Panc1 (cell line): ENCODE measurements at regions not wholly inside any gene's neighbourhood (a gene's known extent, or its start where the extent isn't known, plus 50 kb on each side); places are given as distances from the start of the nearest gene placed in this dataset.

Experiments used
- ATAC-seq: fragments of 200-7000 bp; cut with Tn5 transposase; 2 replicates; pipeline ENCODE4 v1.9.1; 2020; ENCODE audit warnings: mild to moderate bottlenecking, moderate library complexity
- BruUV-seq: library from RNA; stranded (reverse); fragments of 400-500 nt; replicated peaks from 2 replicates; lab custom pipeline; 2021; lab: Mats Ljungman, UMichigan
- CTCF ChIA-PET: fragments of 300-600 bp; sonication (Branson Sonifier 250); formaldehyde crosslinking; loops from one replicate; lab custom pipeline; 2022; ENCODE audit warnings: antibody characterized with exemption; lab: Charles Lee
- POLR2A ChIA-PET: fragments of 300-600 bp; sonication (Branson Sonifier 250); formaldehyde crosslinking; loops from one replicate; lab custom pipeline; 2022; ENCODE audit warnings: antibody characterized with exemption; lab: Charles Lee
- DNase-seq: peaks from one replicate; pipeline ENCODE4 v3.0.0-alpha.2; 2010; ENCODE audit warnings: low read depth, low spot score
- H3K27ac ChIP-seq: 2 replicates; pipeline ENCODE4 v1.5.1; 2011; ENCODE audit warnings: mild to moderate bottlenecking, low read length, inconsistent platforms
- H3K27me3 ChIP-seq: fragments of 200-500 bp; sonication (Bioruptor generic); 2 replicates; pipeline ENCODE4 v1.6.0; 2014; ENCODE audit warnings: low read length, inconsistent platforms; ENCODE audit not compliant: control insufficient read depth, insufficient read depth
- H3K36me3 ChIP-seq: fragments of 200-500 bp; sonication (Bioruptor generic); 2 replicates; pipeline ENCODE4 v1.5.1; 2014; ENCODE audit warnings: inconsistent platforms, mild to moderate bottlenecking, low read length, moderate library complexity; ENCODE audit not compliant: control insufficient read depth, insufficient read depth
- H3K4me1 ChIP-seq: 2 replicates; pipeline ENCODE4 v1.5.1; 2011; ENCODE audit warnings: inconsistent platforms, mild to moderate bottlenecking, low read length, moderate library complexity; ENCODE audit not compliant: control insufficient read depth, insufficient read depth
- H3K4me3 ChIP-seq, 2 experiments: 2 replicates each; pipeline ENCODE4 v1.5.1; 2011 to 2012; ENCODE audit warnings: low read depth in 2 of 2, low read length in 2 of 2, mild to moderate bottlenecking in 2 of 2, inconsistent platforms in 1 of 2, moderate library complexity in 1 of 2
- H3K9me3 ChIP-seq: fragments of 200-500 bp; sonication (Bioruptor generic); 2 replicates; pipeline ENCODE4 v1.5.1; 2014; ENCODE audit warnings: low read depth, mild to moderate bottlenecking, inconsistent platforms, low read length, moderate library complexity; ENCODE audit not compliant: control insufficient read depth, insufficient read depth
- CTCF ChIP-seq: fragments of 450-650 bp; IDR thresholded peaks from 2 replicates; pipeline ENCODE4 v1.5.1; 2017; ENCODE audit warnings: mild to moderate bottlenecking
- POLR2AphosphoS5 ChIP-seq: IDR thresholded peaks from 2 replicates; pipeline ENCODE4 v1.6.1; 2012; ENCODE audit warnings: mild to moderate bottlenecking, low read depth, low read length, moderate library complexity
- REST ChIP-seq, 2 experiments: IDR thresholded peaks; 2 replicates each; pipeline ENCODE4 v1.6.1; 2011 to 2012; ENCODE audit warnings: low read depth in 2 of 2, control low read depth in 1 of 2, low read length in 1 of 2, mild to moderate bottlenecking in 1 of 2, moderate library complexity in 1 of 2; ENCODE audit not compliant: insufficient read depth in 1 of 2
- SIN3A ChIP-seq: IDR thresholded peaks from 2 replicates; pipeline ENCODE4 v1.6.1; 2012; ENCODE audit warnings: low read depth, mild to moderate bottlenecking, low read length, moderate library complexity, borderline replicate concordance; ENCODE audit not compliant: insufficient read depth
- TCF7L2 ChIP-seq: IDR thresholded peaks from 2 replicates; pipeline ENCODE4 v1.6.1; 2011; ENCODE audit warnings: mild to moderate bottlenecking, low read depth, low read length, inconsistent platforms
- in situ Hi-C: cut with HindIII; loops from 2 replicates; pipeline ENCODE4 v1.10.0; 2016; ENCODE audit warnings: low sequenced_read_pairs, low pct_unique_long_range_greater_than_20kb
- intact Hi-C: fragments of 100-400 bp; cut with micrococcal nuclease; formaldehyde crosslinking; loops from one replicate; pipeline ENCODE4 v1.10.0; 2022; ENCODE audit not compliant: unreplicated experiment

DNA sequence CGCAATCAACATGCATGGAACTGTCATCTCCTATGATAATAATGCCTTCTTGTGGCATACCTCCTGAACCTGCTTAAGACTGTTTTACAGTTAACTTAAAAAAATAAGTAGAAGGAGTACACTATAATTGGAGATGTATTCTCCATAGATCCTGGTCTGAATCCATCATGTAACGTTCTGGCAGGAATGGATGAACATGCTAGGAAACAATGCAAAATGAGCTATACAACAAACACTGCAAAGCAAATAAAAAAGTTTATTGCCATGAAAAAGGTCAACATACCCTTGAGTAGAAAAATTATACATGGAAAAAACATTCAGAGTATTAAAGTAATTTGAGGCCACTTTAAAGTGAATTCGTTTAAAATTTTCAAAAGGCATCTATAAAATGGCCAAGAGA lies 71.5 kb upstream of the SCN7A start:
- H3K27ac ChIP-seq: no peak overlapping the region
- no peaks in the 10 kb centered on the region for H3K9me3 ChIP-seq
- POLR2A ChIA-PET: no interaction called here
- intact Hi-C loops (no loop called here), in situ Hi-C loops (no loop called here)
- no peak for TF ChIP-seq CTCF
- no peaks in the 10 kb centered on the region for H3K27me3 ChIP-seq
- ATAC-seq (no peak), DNase-seq (no peak)
- BruUV-seq: no TSS peak
- no peaks in the 10 kb centered on the region for H3K4me1 ChIP-seq
- H3K36me3 ChIP-seq: no peaks in the 10 kb centered on the region
- CTCF ChIA-PET: no interaction called here
- H3K4me3 ChIP-seq: no peak overlapping the region

DNA sequence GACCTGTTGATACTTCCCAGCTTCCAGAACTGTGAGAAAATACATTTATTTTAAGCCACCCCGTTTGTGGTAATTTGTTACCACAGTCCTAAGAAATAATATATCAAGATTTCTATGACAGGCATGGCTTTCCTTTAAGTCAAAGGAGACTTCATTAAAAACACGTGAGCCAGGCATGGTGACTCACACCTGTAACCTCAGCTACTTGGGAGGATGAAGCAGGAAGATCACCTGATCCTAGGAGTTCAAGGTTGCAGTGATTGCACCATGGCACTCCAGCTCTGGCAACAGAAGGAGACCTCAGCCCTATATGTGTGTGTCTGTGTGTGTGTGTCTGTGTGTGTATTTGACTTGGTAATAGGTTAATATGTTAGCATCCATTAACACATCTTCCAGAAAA lies 69.8 kb upstream of the SCN7A start:
- Histone ChIP-seq H3K27ac (no peak overlapping the region), H3K4me1 (no peaks in the 10 kb centered on the region), H3K9me3 (no peaks in the 10 kb centered on the region), H3K27me3 (no peaks in the 10 kb centered on the region), H3K4me3 (no peak overlapping the region), H3K36me3 (no peaks in the 10 kb centered on the region)
- POLR2A ChIA-PET: no interaction called here
- intact Hi-C loops (no loop called here), in situ Hi-C loops (no loop called here)
- no peak for DNase-seq
- CTCF ChIA-PET: no interaction called here
- no peak for ATAC-seq
- no TSS peak for BruUV-seq
- TF ChIP-seq POLR2AphosphoS5: no peak
- no peak for TF ChIP-seq REST (IDR thresholded peaks at IDR 0.05; ENCODE audit: insufficient read depth in 1 of 2, low read depth in 2 of 2, low read length in 1 of 2)
- TF ChIP-seq SIN3A: no peak
- no peak for TF ChIP-seq TCF7L2
- TF ChIP-seq CTCF: no peak

DNA sequence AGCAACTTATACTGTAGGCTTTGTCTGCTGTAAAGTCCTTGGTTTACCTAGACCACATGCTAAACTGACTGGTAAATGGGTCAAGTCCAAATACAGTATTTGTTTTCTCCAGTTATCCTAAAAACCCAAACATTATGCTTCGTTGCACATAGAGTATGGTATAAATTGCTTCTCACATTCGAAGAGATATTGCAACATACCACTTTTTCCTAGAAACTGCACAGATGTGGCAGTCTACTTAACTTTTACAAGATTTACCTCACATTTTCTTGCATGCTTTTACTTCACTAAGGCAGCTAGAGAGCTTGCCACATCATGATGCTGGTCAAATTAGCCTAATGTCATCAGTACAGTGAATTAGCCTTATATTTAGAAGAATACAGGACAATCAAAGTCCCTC lies 66.0 kb upstream of the SCN7A start:
- Histone ChIP-seq H3K4me1 (no peaks in the 10 kb centered on the region), H3K27ac (no peak overlapping the region), H3K27me3 (no peaks in the 10 kb centered on the region), H3K9me3 (no peaks in the 10 kb centered on the region), H3K36me3 (no peaks in the 10 kb centered on the region), H3K4me3 (no peak overlapping the region)
- in situ Hi-C loops (no loop called here), intact Hi-C loops (no loop called here)
- ChIA-PET POLR2A (no interaction called here), CTCF (no interaction called here)
- no peak for TF ChIP-seq POLR2AphosphoS5
- TF ChIP-seq TCF7L2: no peak
- TF ChIP-seq CTCF: no peak
- TF ChIP-seq SIN3A: no peak
- no peak for TF ChIP-seq REST (IDR thresholded peaks at IDR 0.05; ENCODE audit: insufficient read depth in 1 of 2, low read depth in 2 of 2, low read length in 1 of 2)
- ATAC-seq (no peak), DNase-seq (no peak)
- no TSS peak for BruUV-seq
